Lower lobe of right lung (tissue), 2 donors: ENCODE measurements at regions not wholly inside any gene's neighbourhood (a gene's known extent, or its start where the extent isn't known, plus 50 kb on each side); places are given as distances from the start of the nearest gene placed in this dataset.
A peak's percentile ranks its signal among the peaks of the same experiment; 100 is the strongest.

Source experiments
- ATAC-seq, 2 donors: fragments of 200-7000 bp; cut with Tn5 transposase; one replicate each; pipeline ENCODE4 v1.9.1; 2020 to 2022; ENCODE audit warnings: mild to moderate bottlenecking in 2 of 2, moderate library complexity in 2 of 2
- DNase-seq: peaks from one replicate; pipeline ENCODE4 v3.0.0-alpha.2; 2020
- H3K27ac ChIP-seq: fragments of 200-600 bp; one replicate; pipeline ENCODE4 v1.8.0; 2022
- H3K27me3 ChIP-seq: fragments of 200-600 bp; one replicate; pipeline ENCODE4 v1.8.0; 2022; ENCODE audit warnings: low read depth
- H3K36me3 ChIP-seq: fragments of 200-600 bp; one replicate; pipeline ENCODE4 v1.8.0; 2022; ENCODE audit warnings: mild to moderate bottlenecking
- H3K4me1 ChIP-seq: fragments of 200-600 bp; one replicate; pipeline ENCODE4 v1.8.0; 2022
- H3K4me3 ChIP-seq: fragments of 200-600 bp; one replicate; pipeline ENCODE4 v1.8.0; 2022; ENCODE audit warnings: mild to moderate bottlenecking
- H3K9me3 ChIP-seq: fragments of 200-600 bp; one replicate; pipeline ENCODE4 v1.8.0; 2022
- CTCF ChIP-seq: fragments of 200-600 bp; IDR thresholded peaks from one replicate; pipeline ENCODE4 v1.8.0; 2022; ENCODE audit warnings: antibody characterized with exemption, mild to moderate bottlenecking
- intact Hi-C: fragments of 100-400 bp; cut with DNase I; formaldehyde crosslinking; loops from one replicate; pipeline ENCODE4 v1.11.0; 2022
- donor health status: DM: no; HTN: yes; CAD: no; lungs with severe emphysema.

DNA sequence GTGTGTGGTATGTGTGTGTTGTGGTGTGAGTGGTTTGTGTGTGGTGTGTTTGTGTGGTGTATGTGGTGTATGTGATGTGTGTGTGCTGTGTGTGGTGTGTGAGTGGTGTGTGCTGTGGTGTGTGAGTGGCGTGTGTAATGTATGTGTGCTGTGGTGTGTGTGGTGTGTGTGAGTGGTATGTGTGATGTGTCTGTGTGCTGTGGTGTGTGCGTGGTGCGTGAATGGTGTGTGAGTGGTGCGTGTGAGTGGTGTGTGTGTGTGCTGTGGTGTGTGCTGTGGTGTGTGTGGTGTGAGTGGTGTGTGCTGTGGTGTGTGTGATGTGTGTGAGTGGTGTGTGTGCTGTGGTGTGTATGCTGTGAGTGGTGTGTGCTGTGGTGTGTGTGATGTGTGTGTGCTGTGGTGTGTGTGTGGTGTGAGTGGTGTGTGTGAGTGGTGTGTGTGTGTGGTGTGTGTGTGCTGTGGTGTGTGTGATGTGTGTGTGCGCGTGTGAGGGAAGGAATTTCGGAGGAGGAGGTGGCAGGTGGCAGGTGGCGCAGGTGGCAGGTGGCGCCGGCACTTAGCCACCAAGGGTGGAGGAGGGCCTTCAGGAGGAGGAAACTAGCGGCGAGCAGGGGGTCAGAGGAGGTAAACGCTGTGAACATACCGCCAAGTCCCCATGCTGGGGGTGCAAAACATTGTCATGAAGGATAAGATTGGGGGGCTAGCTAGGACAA is 191.8 kb downstream of the MELK start:
- no peak for DNase-seq
- H3K27me3 ChIP-seq: peaks cover 19% of the 10 kb centered on the region
- no peaks in the 10 kb centered on the region for H3K9me3 ChIP-seq
- H3K36me3 ChIP-seq: no peaks in the 10 kb centered on the region
- H3K4me1 ChIP-seq: no peaks in the 10 kb centered on the region
- no peak for TF ChIP-seq CTCF
- H3K27ac ChIP-seq: no peak overlapping the region
- no peak overlapping the region for H3K4me3 ChIP-seq
- intact Hi-C loops: no loop called here
- no peak for ATAC-seq

DNA sequence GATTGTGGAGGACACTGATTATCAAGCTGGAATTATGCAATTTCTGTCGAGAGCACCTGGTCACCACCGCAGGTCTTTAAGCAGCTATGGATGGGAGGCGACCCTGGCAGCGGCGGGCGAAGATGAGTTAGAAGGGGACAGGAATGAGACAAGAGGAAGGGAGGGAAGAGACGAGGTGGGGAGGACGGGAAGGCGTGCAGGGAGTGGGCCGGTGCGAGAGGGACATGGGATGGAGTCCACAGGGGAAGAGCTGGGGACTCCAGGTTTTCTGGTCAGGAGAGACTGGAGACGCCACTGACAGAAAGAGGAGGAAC is 192.3 kb downstream of the MELK start:
- no peak for ATAC-seq
- DNase-seq: no peak
- peaks cover 19% of the 10 kb centered on the region for H3K27me3 ChIP-seq
- no peak for TF ChIP-seq CTCF
- no peaks in the 10 kb centered on the region for H3K36me3 ChIP-seq
- intact Hi-C loops: no loop called here
- no peak overlapping the region for H3K4me3 ChIP-seq
- H3K9me3 ChIP-seq: no peaks in the 10 kb centered on the region
- H3K27ac ChIP-seq: no peak overlapping the region
- H3K4me1 ChIP-seq: no peaks in the 10 kb centered on the region

GRCh38 chr9:36765468-36766341 is 193.0 kb downstream of the MELK start:
- ATAC-seq: peak; percentile 88 to 96
- intact Hi-C loops: no loop called here
- peak; percentile 80 for DNase-seq

GRCh38 chr9:36768677-36769076 is 196.0 kb downstream of the MELK start:
- no peak overlapping the region for H3K27ac ChIP-seq
- H3K4me1 ChIP-seq: no peaks in the 10 kb centered on the region
- peaks cover 12% of the 10 kb centered on the region for H3K27me3 ChIP-seq
- no peaks in the 10 kb centered on the region for H3K9me3 ChIP-seq
- DNase-seq: no peak
- no peak overlapping the region for H3K4me3 ChIP-seq
- intact Hi-C loops: no loop called here
- TF ChIP-seq CTCF: no peak
- no peak for ATAC-seq
- H3K36me3 ChIP-seq: no peaks in the 10 kb centered on the region

More at GRCh38 chr9:36765468-36766341, 193.0 kb downstream of the MELK start:
- no peak overlapping the region for H3K27ac ChIP-seq
- peak overlapping the region; percentile 45 for H3K4me3 ChIP-seq
- H3K27me3 ChIP-seq: peaks cover 19% of the 10 kb centered on the region
- no peaks in the 10 kb centered on the region for H3K36me3 ChIP-seq
- TF ChIP-seq CTCF: no peak
- H3K9me3 ChIP-seq: no peaks in the 10 kb centered on the region
- no peaks in the 10 kb centered on the region for H3K4me1 ChIP-seq

DNA sequence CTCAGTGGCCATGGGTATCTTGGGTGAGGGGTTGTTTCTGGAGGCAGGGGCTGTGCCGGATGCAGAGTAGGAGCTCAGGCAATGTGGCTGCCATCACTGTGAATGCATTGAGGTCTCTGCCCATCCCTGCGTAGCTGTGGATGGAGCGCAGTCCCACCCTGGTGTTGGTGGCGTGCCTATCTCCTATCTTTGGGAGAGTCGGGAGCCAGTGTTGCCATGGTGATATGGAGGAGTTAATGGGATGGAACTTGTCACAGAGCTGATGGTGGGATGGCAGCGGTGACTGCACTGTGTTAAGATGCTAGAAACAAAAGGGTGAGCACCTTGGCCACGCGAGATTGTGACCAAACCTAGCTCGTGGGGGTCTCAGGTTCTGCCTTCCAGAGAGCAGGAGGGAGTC is 197.3 kb downstream of the MELK start:
- no peaks in the 10 kb centered on the region for H3K9me3 ChIP-seq
- ATAC-seq (no peak), DNase-seq (no peak)
- peaks cover 15% of the 10 kb centered on the region for H3K27me3 ChIP-seq
- no peak overlapping the region for H3K4me3 ChIP-seq
- no peaks in the 10 kb centered on the region for H3K36me3 ChIP-seq
- H3K4me1 ChIP-seq: no peaks in the 10 kb centered on the region
- no peak overlapping the region for H3K27ac ChIP-seq
- intact Hi-C loops: no loop called here
- TF ChIP-seq CTCF: no peak
